GM12891 (cell line): ENCODE measurements at regions not wholly inside any gene's neighbourhood (a gene's known extent, or its start where the extent isn't known, plus 50 kb on each side); places are given as distances from the start of the nearest gene placed in this dataset.

Experiments
- PAX5 ChIP-seq: IDR thresholded peaks from 2 replicates; pipeline ENCODE4 v1.6.1; 2011; ENCODE audit warnings: low read length, moderate library complexity, mild to moderate bottlenecking; ENCODE audit not compliant: insufficient read depth, severe bottlenecking
- POLR2A ChIP-seq: IDR thresholded peaks from 2 replicates; pipeline ENCODE4 v1.6.1; 2011; ENCODE audit warnings: low read depth, low read length, control low read depth
- POLR2AphosphoS5 ChIP-seq: IDR thresholded peaks from 2 replicates; pipeline ENCODE4 v1.6.1; 2011; ENCODE audit warnings: low read depth, low read length, control low read depth
- POU2F2 ChIP-seq: IDR thresholded peaks from 2 replicates; pipeline ENCODE4 v1.6.1; 2011; ENCODE audit warnings: low read depth, mild to moderate bottlenecking, control low read depth, low read length, moderate library complexity
- SPI1 ChIP-seq: IDR thresholded peaks from 2 replicates; pipeline ENCODE4 v1.6.1; 2011; ENCODE audit warnings: low read depth, low read length, control low read depth
- TAF1 ChIP-seq: IDR thresholded peaks from 2 replicates; pipeline ENCODE4 v1.6.1; 2011; ENCODE audit warnings: low read depth, low read length, control low read depth

DNA sequence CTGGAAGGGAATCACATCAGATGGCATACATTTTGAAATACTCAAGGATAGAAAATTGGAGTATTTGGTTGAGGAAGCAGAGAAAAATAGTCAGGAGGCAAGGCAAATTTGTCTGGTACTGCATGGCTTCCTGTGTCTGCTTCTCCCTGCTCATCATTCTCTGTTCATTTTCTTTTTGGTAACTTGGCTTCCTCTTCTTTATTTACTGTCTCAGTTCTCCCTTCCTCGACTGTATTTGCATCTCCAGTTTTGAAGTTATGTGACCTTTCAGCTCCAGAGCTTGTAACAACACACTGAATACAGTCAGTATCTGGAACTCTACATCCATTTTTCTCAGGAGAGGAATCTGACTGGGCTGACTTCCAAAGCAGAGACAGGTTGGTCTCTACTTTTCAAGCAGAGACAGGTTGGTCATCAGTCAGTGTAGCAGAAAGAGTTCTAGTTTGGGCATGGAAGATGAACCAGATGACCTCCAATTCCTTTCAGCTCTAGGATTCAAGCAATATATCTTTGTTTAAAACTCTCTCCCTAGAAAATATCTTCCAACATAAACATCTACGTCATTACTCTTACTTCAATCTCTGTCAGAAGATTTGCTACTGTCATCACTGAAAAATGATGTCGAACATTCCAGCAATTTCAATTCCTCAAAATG lies 571.2 kb downstream of the ADGRL2 start:
- no peak for TF ChIP-seq POLR2A
- TF ChIP-seq POU2F2 = no peak
- TF ChIP-seq POLR2AphosphoS5 = no peak
- TF ChIP-seq PAX5 = no peak
- no peak for TF ChIP-seq SPI1
- TF ChIP-seq TAF1 = no peak
